HCT116 (cell line): ENCODE measurements at regions not wholly inside any gene's neighbourhood (a gene's known extent, or its start where the extent isn't known, plus 50 kb on each side); places are given as distances from the start of the nearest gene placed in this dataset.
A peak's percentile ranks its signal among the peaks of the same experiment; 100 is the strongest.

Experiments used
- ATAC-seq: fragments of 200-7000 bp; cut with Tn5 transposase; 2 replicates; pipeline ENCODE4 v1.9.1; 2020; ENCODE audit warnings: mild to moderate bottlenecking, moderate library complexity
- BruUV-seq: library from RNA; stranded (reverse); fragments of 400-500 nt; replicated peaks from 2 replicates; lab custom pipeline; 2021; lab: Mats Ljungman, UMichigan
- CTCF ChIA-PET: fragments of 300-600 bp; sonication (Branson Sonifier 250); formaldehyde crosslinking; loops from one replicate; lab custom pipeline; 2021; ENCODE audit warnings: antibody characterized with exemption; lab: Charles Lee
- POLR2A ChIA-PET: fragments of 300-600, 350-600 bp; sonication (Branson Sonifier 250); formaldehyde crosslinking; loops from one replicate; lab custom pipeline; 2021; ENCODE audit warnings: antibody characterized with exemption; lab: Charles Lee
- RAD21 ChIA-PET, 2 experiments: fragments of 300-600 bp; sonication (Branson Sonifier 250); formaldehyde crosslinking; loops; one replicate each; lab custom pipeline; 2023; ENCODE audit warnings: low total read pairs in 2 of 2; ENCODE audit not compliant: uncharacterized antibody in 2 of 2, unreplicated experiment in 2 of 2, low non-redundant PET in 1 of 2; lab: Charles Lee
- DNase-seq: peaks from one replicate; pipeline ENCODE4 v3.0.0-alpha.2; 2010; ENCODE audit warnings: low read depth, low spot score
- H2AFZ ChIP-seq: fragments of 200-600 bp; shearing (Covaris generic), sonication (generic); 2 replicates; pipeline ENCODE4 v1.6.1; 2017; ENCODE audit warnings: low read depth, mixed run types, mixed read lengths, antibody characterized with exemption, low read length; ENCODE audit not compliant: poor library complexity, severe bottlenecking
- H3K27ac ChIP-seq: 2 replicates; pipeline ENCODE4 v1.5.1; 2012; ENCODE audit warnings: low read depth, low read length
- H3K27me3 ChIP-seq: fragments of 200-600 bp; sonication (generic); 2 replicates; pipeline ENCODE4 v1.6.1; 2016; ENCODE audit warnings: mixed run types, low read length, mixed read lengths; ENCODE audit not compliant: insufficient read depth
- H3K36me3 ChIP-seq, 2 experiments: fragments of 200-500 bp in 1 of 2; fragments of 200-600 bp in 1 of 2; sonication (Bioruptor generic) in 1 of 2; sonication (generic) in 1 of 2; 2 replicates each; pipeline versions ENCODE4 v1.5.1 to v1.6.1; 2014 to 2016; ENCODE audit warnings: low read length in 2 of 2, inconsistent platforms in 1 of 2, mixed read lengths in 1 of 2, mixed run types in 1 of 2; ENCODE audit not compliant: insufficient read depth in 2 of 2, control insufficient read depth in 1 of 2
- H3K4me1 ChIP-seq, 2 experiments: fragments of 200-600 bp in 1 of 2; sonication (generic) in 1 of 2; 2 replicates each; pipeline versions ENCODE4 v1.5.1 to v1.6.1; 2012 to 2017; ENCODE audit warnings: low read length in 2 of 2, inconsistent platforms in 1 of 2, mild to moderate bottlenecking in 1 of 2, mixed read lengths in 1 of 2, mixed run types in 1 of 2, moderate library complexity in 1 of 2; ENCODE audit not compliant: insufficient read depth in 2 of 2, control insufficient read depth in 1 of 2
- H3K4me2 ChIP-seq: fragments of 200-600 bp; sonication (generic); 2 replicates; pipeline ENCODE4 v1.6.1; 2017; ENCODE audit warnings: mixed run types, low read length, mixed read lengths
- H3K4me3 ChIP-seq, 2 experiments: fragments of 200-600 bp in 1 of 2; sonication (generic) in 1 of 2; replicated peaks in 1 of 2; 2 replicates each; pipeline ENCODE4 v1.5.1; 2011 to 2016; ENCODE audit warnings: low read length in 2 of 2, control low read depth in 1 of 2, low read depth in 1 of 2, mild to moderate bottlenecking in 1 of 2, mixed read lengths in 1 of 2, mixed run types in 1 of 2
- H3K79me2 ChIP-seq: fragments of 200-600 bp; sonication (generic); 2 replicates; pipeline ENCODE4 v1.6.1; 2017; ENCODE audit warnings: mild to moderate bottlenecking, mixed run types, low read length, moderate library complexity, mixed read lengths; ENCODE audit not compliant: insufficient read depth
- H3K9ac ChIP-seq: fragments of 200-600 bp; sonication (generic); 2 replicates; pipeline ENCODE4 v1.6.1; 2016; ENCODE audit warnings: low read length, mixed read lengths
- H3K9me2 ChIP-seq: fragments of 200-600 bp; sonication (generic), shearing (Covaris generic); 2 replicates; pipeline ENCODE4 v1.6.1; 2017; ENCODE audit warnings: mixed run types, mild to moderate bottlenecking, moderate library complexity; ENCODE audit not compliant: insufficient read depth
- H3K9me3 ChIP-seq, 2 experiments: fragments of 200-500 bp in 1 of 2; fragments of 200-600 bp in 1 of 2; sonication (Bioruptor generic) in 1 of 2; sonication (generic) in 1 of 2; 2 replicates each; pipeline ENCODE4 v1.6.1; 2014 to 2017; ENCODE audit warnings: low read length in 2 of 2, mixed read lengths in 2 of 2, inconsistent platforms in 1 of 2, low read depth in 1 of 2, mild to moderate bottlenecking in 1 of 2, mixed run types in 1 of 2, moderate library complexity in 1 of 2; ENCODE audit not compliant: control insufficient read depth in 1 of 2, insufficient read depth in 1 of 2
- H4K20me1 ChIP-seq: fragments of 200-600 bp; sonication (generic), shearing (Covaris generic); 2 replicates; pipeline ENCODE4 v1.6.1; 2017; ENCODE audit warnings: mixed run types, mild to moderate bottlenecking, moderate library complexity; ENCODE audit not compliant: insufficient read depth
- CEBPB ChIP-seq: IDR thresholded peaks from 2 replicates; pipeline ENCODE4 v1.6.1; 2012; ENCODE audit warnings: low read depth
- CTCF ChIP-seq, 3 experiments: fragments of 200-600 bp in 1 of 3; sonication (generic) in 1 of 3; IDR thresholded peaks in 2 of 3; conservative IDR thresholded peaks in 1 of 3; 2 replicates each; pipeline ENCODE4 v1.5.1; 2012 to 2017; ENCODE audit warnings: low read depth in 2 of 3, low read length in 2 of 3, antibody characterized with exemption in 1 of 3, borderline replicate concordance in 1 of 3, control low read depth in 1 of 3, mild to moderate bottlenecking in 1 of 3, mixed read lengths in 1 of 3, mixed run types in 1 of 3, moderate library complexity in 1 of 3; ENCODE audit not compliant: insufficient read depth in 1 of 3
- EGR1 ChIP-seq: IDR thresholded peaks from 2 replicates; pipeline ENCODE4 v1.6.1; 2012; ENCODE audit warnings: low read depth
- ELF1 ChIP-seq: IDR thresholded peaks from 2 replicates; pipeline ENCODE4 v1.6.1; 2012; ENCODE audit warnings: low read depth, borderline replicate concordance
- EZH2 ChIP-seq: fragments of 200-600 bp; sonication (generic); IDR thresholded peaks from 2 replicates; pipeline ENCODE4 v1.6.1; 2017; ENCODE audit warnings: antibody characterized with exemption, mixed run types
- FOSL1 ChIP-seq: IDR thresholded peaks from 2 replicates; pipeline ENCODE4 v1.6.1; 2012; ENCODE audit warnings: low read depth
- POLR2AphosphoS5 ChIP-seq: IDR thresholded peaks from 2 replicates; pipeline ENCODE4 v1.6.1; 2011; ENCODE audit warnings: mild to moderate bottlenecking, low read depth, low read length, moderate library complexity
- RAD21 ChIP-seq: IDR thresholded peaks from 2 replicates; pipeline ENCODE4 v1.6.1; 2012; ENCODE audit warnings: low read depth, mild to moderate bottlenecking
- SIN3A ChIP-seq: IDR thresholded peaks from 2 replicates; pipeline ENCODE4 v1.6.1; 2012; ENCODE audit warnings: low read depth
- SRF ChIP-seq: IDR thresholded peaks from 2 replicates; pipeline ENCODE4 v1.6.1; 2012; ENCODE audit warnings: low read depth
- YY1 ChIP-seq: IDR thresholded peaks from 2 replicates; pipeline ENCODE4 v1.6.1; 2011; ENCODE audit warnings: low read length, low read depth, moderate library complexity, mild to moderate bottlenecking; ENCODE audit not compliant: insufficient replicate concordance; ENCODE audit errors: extremely low read depth
- ZBTB33 ChIP-seq: IDR thresholded peaks from 2 replicates; pipeline ENCODE4 v1.6.1; 2011; ENCODE audit warnings: mild to moderate bottlenecking, low read length, moderate library complexity; ENCODE audit not compliant: insufficient replicate concordance; ENCODE audit errors: extremely low read depth
- intact Hi-C: fragments of 100-400 bp; cut with micrococcal nuclease; formaldehyde crosslinking; loops from 2 replicates; pipeline ENCODE4 v1.10.0; 2022

GRCh38 chr9:124125651-124125977 is 114.0 kb downstream of the LHX2 start (continued):
- TF ChIP-seq FOSL1 = no peak
- no peak for TF ChIP-seq EGR1
- no peak for TF ChIP-seq RAD21
- TF ChIP-seq ZBTB33 = no peak

GRCh38 chr9:124126648-124127646 is 115.4 kb downstream of the LHX2 start:
- POLR2A ChIA-PET = no interaction called here
- H4K20me1 ChIP-seq = no peaks in the 10 kb centered on the region
- intact Hi-C loops = loop anchor here (1.0 to 5.0 kb wide), 3 partner anchors 193 to 410 kb away; no protein-coding TSS in a partner anchor

More at GRCh38 chr9:124126648-124127646, 115.4 kb downstream of the LHX2 start:
- ChIA-PET CTCF (interaction anchor here (0.7 to 1.7 kb wide), 11 partner anchors 10 to 274 kb away, joined by 3 to 16 read pairs (median 3); no protein-coding TSS in a partner anchor), RAD21 (interaction anchor here in 1 of 2 experiments (1.0 to 1.1 kb wide), 2 partner anchors 193 to 198 kb away, joined by 3 to 4 read pairs; no protein-coding TSS in a partner anchor)
- TF ChIP-seq RAD21 (peak; percentile 96), POLR2AphosphoS5 (no peak), SRF (no peak), CTCF (IDR thresholded peaks at IDR 0.05 in 2 of 3, conservative IDR thresholded peaks at IDR 0.05 in 1 of 3; ENCODE audit: borderline replicate concordance in 1 of 3, insufficient read depth in 1 of 3, low read depth in 2 of 3, low read length in 2 of 3) (peak; percentile 89 to 98 (median 91)), ELF1 (no peak), EZH2 (no peak), CEBPB (no peak), YY1 (no peak), SIN3A (no peak)
- no peaks in the 10 kb centered on the region for H3K79me2 ChIP-seq
- no peak overlapping the region for H3K27ac ChIP-seq
- H3K4me3 ChIP-seq = no peak overlapping the region
- no peaks in the 10 kb centered on the region for H3K9me2 ChIP-seq
- no peak overlapping the region for H2AFZ ChIP-seq
- H3K9ac ChIP-seq = no peak overlapping the region
- H3K4me2 ChIP-seq = no peak overlapping the region
- DNase-seq (peak; percentile 60), ATAC-seq (peak; percentile 80)
- peaks cover 0 to 15% of the 10 kb centered on the region in 2 experiments; a peak in 2 of 4 replicates for H3K4me1 ChIP-seq
- H3K9me3 ChIP-seq = no peaks in the 10 kb centered on the region
- H3K36me3 ChIP-seq = no peaks in the 10 kb centered on the region
- BruUV-seq = no TSS peak
- H3K27me3 ChIP-seq = no peaks in the 10 kb centered on the region
